NK-92 treated with Interleukin-12 subunit alpha and Interleukin-12 subunit beta, amount 100 ng/mL, for 24 hours (cell line): ENCODE measurements at regions not wholly inside any gene's neighbourhood (a gene's known extent, or its start where the extent isn't known, plus 50 kb on each side); places are given as distances from the start of the nearest gene placed in this dataset.
"Not testable (repeated sequence)": the region's sequence is repeated elsewhere in the genome, so short reads cannot be mapped to it uniquely, and the experiment has no call there.

Source experiments
- DNase-seq: peaks from one replicate; lab custom pipeline; 2025; lab: John Stamatoyannopoulos, UW

DNA sequence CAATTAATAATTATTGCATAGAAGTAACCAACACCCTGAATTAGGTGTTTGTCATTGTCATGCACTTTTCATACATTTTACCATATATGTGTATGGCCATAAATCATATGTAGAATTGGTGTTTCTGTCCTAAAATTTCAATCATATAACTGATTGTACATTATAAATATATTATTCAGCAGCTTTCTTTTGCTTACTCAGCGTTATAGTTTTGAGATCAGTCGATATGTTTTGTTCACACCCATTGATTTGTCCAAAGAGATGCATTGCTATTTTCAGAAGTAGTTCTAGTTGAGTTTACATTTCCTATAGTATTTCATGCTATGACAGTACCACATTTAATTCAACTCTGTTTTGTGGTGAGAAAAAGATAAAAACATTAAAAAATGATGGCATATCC, 50.5 kb upstream of the PARP4 start:
- DNase-seq = no peak

DNA sequence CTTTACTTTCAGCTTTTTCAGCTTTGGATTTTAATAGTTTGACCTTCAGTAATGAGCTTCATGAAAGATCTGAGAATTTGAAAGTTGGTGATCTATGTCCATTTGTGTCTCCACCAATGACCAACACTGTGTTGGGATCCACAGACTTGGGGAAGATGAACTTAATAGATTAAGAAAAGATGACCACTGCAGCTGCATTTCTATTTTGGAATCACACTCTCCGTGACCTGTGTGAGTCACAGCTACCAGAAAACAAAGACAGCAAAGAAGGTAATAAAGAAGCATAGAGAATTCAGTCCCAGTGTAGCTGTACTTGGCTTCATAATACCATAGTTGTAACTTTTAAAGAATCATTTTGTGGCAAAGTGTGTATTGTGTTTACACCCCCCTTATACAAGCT, 51.4 kb upstream of the PARP4 start:
- DNase-seq = not testable (repeated sequence)

- no peak for DNase-seq
Observed at GRCh38 chr13:24564881-24565280, 52.3 kb upstream of the PARP4 start.

- not testable (repeated sequence) for DNase-seq
Observed at GRCh38 chr13:24567593-24567992, 55.0 kb upstream of the PARP4 start.

- no peak for DNase-seq
Observed at GRCh38 chr13:24574847-24575246, 62.3 kb upstream of the PARP4 start.

DNA sequence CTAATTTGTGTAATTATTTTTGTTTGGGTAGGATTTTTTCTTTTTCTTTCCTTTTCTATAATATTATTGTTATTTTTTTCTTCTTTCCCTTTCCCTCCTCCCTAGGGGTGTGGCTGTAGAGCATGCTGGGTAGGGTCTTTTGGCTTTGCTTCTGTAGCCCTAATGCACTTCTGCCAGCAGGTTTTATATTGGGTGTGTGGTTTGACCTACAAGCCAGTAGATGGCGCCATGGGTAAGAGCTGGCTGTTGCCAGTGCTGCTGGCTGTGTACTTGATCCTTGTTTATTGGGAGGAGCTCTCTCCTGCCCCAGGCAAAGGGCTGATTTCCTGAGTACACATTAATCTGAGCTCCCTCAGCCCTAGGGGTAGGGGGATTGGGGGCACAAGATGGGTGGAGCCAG, 67.7 kb upstream of the PARP4 start:
- DNase-seq = not testable (repeated sequence)

DNA sequence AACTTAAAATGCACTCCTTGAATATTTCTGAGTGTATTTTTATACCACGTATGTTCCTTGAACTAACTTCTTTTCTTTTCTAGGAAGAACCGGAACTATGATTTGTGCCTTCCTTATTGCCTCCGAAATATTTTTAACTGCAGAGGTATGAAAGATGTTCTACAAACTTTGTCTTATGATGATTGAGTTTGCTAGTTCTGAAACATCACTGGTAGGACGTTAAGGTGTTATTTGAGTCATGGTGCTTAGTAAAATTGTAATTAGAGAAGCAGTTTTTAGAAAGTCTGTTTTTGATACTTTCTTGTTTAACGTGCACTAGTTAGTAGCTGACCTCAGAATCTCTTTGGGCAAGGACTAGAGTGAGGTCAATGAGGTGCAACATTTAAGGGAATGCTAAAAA, 69.0 kb upstream of the PARP4 start:
- not testable (repeated sequence) for DNase-seq

DNA sequence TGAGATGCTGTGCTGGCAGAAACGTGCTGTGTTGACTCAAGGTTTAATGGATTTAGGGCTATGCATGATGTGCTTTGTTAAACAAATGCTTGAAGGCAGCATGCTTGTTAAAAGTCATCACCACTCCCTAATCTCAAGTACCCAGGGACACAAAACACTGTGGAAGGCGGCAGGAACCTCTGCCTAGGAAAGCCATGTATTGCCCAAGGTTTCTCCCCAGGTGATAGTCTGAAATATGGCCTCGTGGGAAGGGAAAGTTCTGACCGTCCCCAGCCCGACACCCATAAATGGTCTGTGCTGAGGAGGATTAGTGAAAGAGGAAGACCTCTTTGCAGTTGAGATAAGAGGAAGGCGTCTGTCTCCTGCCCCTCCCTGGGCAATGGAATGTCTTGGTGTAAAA, 79.1 kb upstream of the PARP4 start:
- DNase-seq = not testable (repeated sequence)

DNA sequence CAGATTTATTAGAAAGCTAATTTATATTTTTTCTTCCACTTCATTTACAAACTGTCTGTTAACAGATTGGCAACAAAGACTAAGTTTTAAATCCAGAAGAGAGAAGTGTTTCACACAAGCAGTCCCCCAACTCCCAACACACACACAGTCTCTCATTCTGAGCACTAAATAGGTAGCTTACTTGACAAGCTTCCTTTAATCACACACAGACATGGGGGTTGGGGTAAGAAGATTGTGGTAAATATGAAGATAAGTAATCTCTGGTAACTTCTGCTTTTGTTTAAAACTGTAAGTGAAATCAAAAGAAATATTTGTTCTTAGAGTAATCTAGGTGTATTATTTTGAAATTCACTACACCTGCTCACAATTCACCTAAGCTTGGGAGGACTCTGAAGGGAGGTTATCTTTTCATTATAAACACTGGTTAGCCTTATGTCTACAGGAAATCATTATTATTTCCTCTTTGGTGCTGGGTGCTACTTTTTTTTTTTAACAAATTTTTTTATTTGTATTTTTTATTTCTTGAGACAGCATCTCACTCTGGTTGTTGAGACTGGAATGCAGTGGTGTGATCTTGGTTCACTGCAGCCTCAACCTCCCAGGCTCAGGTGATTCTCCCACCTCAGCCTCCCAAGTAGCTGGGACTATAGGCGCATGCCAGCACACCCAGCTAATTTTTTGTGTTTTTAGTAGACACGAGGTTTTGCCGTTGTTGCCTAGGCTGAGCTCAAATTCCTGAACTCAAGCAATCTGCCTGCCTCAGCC, 82.1 kb upstream of the ATP12A start:
- not testable (repeated sequence) for DNase-seq

DNA sequence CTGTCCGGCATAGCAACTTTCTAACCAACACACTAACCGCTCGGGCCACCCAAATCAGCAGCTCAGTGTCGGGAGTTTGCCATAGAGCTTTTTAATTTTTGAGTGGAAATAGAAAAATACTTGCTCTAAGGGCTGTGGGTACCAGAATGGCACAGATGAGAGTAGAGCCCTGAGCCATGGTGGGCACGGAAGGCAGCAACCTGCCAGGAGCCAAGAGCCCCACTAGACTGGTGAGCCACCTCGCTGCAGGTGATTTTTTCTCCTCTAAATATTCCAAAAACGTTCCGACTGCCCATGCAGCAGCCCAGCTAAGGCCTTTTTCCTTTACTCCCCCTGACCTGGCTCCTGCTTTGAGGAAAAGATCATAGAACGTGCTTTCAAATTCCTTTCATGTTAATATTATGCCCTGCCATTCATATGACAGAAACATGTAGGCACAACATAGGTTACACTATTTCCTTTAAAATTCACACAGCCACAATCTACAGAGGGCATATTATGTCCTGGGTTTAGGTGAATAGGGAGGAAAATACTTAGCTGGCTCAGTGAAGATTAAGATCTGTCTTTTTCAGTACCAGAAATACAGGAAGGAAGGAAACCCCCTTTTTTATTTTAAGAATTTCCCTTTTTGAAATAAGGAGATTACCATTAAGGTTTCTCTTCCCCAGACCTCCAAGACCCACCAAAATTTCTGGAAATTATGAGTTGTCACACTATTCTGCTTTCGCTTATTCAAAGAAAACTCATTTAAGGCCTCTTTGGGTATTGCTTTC, 81.0 kb upstream of the ATP12A start:
- DNase-seq = not testable (repeated sequence)

GRCh38 chr13:24605923-24606372, 74.3 kb upstream of the ATP12A start:
- DNase-seq = no peak

DNA sequence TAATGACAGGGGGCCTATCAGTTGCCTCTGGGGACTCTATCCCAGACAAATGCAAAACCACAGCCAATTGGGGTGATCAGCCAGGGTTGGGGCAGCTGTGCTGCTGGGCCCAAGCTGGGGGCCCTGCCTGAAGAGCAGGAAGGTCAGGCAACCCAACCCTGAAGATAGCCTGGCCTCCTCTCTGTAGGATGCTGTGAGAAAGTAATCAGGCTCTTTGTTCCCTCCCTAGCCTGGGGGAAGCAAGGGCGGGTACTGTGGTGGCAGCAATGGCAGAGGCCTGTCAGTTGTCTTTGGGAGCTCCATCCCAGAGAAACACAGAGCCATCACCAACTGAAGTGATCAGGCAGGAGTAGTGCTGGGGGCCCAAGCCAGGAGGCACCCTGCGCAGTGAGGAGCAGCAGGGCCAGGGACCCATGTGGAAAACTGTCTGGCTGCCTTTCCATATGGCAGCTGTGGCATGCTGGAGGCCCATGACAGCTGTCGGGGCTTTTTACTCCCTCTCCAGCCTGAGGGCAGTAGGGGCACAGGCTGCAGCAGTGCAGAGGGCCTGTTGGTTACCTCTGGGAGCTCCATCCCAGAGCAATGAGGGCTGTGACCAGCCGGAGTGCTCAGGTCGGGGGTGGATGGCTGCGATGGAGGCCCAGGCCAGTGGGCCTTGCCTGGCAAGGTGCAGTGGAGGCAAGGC, 73.6 kb upstream of the ATP12A start:
- no peak for DNase-seq

DNA sequence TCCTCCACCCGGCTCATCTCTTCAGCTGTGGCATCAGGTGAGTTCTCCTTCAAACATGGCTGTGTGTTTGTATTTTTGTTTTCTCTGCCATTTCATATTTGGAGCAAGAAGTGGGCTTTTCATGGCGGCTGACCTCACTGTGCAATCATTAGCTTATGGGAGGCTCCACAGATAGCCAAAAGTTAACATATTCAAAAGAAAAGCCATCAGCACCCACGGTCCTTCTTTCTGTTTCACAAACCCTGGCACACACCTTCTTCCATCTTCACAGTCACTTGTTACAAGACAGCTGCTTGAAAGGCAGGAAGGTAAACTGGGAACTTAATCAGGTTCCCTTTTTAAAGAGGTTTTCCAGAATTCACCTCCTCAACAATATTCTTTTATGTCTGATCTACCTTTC, 69.3 kb upstream of the ATP12A start:
- no peak for DNase-seq

DNA sequence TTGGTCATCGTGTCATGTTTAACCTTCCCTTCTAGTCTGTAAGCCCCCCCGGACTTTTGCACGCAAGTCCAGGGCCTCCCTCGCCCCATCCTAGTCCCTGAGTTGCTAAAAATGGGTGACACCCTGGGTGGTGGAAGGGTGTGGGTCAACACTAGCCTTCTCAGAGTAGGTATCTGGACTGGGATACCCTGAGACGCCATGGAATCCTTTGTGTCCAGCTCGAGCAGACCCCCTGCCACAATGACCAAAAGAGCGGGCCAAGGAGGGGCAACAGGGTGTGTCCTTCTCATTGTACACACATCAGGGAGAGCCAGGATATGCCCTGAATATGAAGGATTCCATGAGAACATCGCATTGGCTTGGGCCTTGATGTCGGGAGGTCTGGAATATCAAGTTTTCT, 67.5 kb upstream of the ATP12A start:
- DNase-seq = no peak

DNA sequence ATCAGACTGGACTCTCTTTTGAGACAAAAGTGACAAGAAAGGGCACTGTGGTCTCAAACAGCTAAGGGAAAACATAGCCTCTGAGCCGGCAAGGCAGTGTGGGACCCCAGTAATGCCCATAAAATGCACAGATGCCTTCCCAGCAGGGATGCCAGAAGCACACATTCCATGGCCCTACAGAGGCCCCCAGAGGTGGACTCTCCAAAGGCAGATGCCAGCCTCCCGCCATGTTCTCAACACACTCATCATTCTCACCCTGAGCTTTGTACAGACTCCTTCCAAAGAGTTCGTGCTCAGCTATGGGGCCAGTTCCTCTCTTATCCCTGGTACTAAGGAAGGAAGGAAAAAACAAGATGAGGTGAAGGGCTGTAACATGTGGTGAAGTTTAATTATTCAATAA, 67.1 kb upstream of the ATP12A start:
- no peak for DNase-seq

DNA sequence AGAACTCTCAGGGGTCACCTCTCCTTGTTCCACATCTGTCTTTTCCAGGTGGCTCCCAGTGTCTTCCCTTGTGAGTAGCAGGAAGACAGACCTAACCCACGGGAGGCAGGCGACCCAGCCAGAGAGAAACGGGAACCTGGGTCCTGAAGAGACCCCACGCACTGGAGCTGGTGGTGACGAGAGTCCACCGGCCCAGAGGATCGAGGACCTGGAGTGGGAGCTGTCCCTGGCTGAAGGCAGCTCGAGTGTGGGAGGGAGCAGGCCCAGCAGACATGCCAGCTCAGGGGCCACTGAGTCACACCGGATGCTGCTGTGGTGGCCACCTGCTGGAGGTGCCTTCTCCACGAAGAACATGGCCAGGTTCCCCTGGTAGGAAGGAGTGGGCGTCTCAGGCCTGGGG, 66.5 kb upstream of the ATP12A start:
- no peak for DNase-seq

DNA sequence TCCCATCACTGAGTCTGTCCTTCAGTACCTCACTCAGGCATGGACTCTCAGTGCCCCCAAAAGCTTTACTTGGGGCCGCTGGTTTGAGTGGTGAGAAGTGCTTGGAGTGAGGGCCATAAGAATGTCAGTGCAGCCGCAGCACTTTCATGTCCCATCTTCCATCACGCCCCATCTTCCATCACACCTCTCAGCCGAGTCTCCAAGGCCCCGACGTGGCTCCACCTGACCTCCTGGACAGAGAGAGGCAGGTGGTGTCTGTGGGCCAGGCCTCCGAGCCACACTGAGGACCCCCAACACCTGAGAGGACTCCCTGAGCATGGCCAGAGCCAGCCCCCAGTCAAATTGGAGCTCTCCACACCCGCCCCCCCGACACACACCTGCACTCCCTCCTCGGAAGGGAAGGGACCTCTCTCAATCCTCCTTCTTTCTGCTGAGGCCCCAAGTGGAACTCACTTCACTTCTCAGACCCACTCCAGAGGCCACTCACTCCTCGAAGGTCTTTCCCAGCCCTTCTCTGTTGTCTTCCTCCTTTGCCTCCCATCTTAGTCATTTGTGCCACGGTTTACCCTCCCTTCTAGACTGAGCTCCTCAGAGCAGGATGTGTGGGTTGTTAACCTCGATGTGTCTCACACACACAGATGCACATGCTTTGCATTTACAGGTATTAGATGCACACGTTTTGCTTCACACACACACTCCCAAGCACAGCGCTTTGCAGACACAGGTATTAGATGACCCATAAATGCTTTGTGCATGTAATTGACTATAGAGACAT, 65.7 kb upstream of the ATP12A start:
- DNase-seq = no peak

DNA sequence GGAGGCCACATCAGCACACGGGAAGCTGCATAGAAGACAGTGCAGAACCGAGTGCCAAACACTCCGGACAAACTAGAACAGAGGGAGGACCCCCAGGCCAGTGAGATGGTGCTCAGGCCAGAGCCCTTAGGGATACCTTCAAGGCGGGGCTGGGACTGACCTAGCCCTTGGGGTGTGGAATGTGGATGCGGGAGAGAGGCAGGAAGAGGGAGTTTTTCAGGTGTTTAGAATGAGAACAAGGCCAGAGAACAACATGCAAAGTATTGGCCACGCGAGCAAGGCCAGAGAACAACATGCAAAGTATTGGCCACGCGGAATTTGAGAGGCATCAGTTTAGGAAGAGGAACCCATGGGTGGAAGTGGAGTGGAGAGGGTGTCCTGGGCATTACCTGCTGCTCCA, 65.1 kb upstream of the ATP12A start:
- DNase-seq = no peak

GRCh38 chr13:24615911-24616472, 64.2 kb upstream of the ATP12A start:
- no peak for DNase-seq

GRCh38 chr13:24616514-24616913, 63.7 kb upstream of the ATP12A start:
- DNase-seq = no peak

DNA sequence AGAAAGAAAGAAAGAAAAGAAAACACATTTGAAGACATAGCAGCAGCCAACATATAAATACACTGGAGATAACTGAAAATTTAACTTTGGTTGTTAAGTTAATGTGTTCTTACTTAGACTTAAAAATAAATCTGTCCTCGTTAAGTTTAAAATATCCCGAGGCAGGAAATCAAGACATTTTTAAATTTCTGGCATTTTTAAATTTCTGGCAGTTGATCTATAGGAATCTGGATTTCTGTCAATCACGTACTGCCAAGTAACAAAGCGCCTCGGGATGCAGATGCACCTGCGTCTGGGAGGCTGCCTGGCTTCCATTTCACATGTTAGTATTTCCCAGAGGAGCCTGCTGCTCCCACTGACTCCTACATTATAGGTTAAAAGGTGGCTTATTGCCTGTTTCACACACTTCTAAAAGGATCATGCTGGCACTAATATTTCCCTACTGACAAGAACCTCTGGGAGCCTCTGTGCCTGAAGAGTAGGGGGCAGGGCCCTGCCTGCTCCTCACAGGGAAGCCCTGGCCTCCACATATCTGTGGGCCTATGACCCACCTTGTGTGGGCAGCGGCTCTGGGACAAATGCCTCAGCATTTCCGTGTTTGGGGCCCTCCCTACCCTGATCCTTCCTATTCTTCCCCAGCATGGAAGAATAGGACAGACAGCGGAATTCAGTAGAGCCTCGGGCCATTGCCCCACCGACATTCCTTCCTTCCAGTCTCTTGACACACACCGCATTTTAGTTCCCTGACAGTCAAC, 62.8 kb upstream of the ATP12A start:
- DNase-seq = no peak
